Body of pancreas (tissue), 4 donors: ENCODE measurements at regions not wholly inside any gene's neighbourhood (a gene's known extent, or its start where the extent isn't known, plus 50 kb on each side); places are given as distances from the start of the nearest gene placed in this dataset.

Experiments used
- POLR2A ChIP-seq, 3 donors: fragments of 450-650 bp; IDR thresholded peaks; one replicate each; pipeline ENCODE4 v1.6.1; 2016; ENCODE audit warnings: antibody characterized with exemption in 3 of 3, mild to moderate bottlenecking in 2 of 3
- TF ChIP-seq, protein P1 (sequence below), 7 experiments: fragments of 450-650 bp in 4 of 7; fragments of 200-600 bp in 3 of 7; sonication (generic) in 3 of 7; IDR thresholded peaks; one replicate each; pipeline ENCODE4 v1.5.1; 2016 to 2019; ENCODE audit warnings: antibody characterized with exemption in 7 of 7

- no peak for TF ChIP-seq POLR2A (IDR thresholded peaks at IDR 0.05)
- TF ChIP-seq, protein P1, sequence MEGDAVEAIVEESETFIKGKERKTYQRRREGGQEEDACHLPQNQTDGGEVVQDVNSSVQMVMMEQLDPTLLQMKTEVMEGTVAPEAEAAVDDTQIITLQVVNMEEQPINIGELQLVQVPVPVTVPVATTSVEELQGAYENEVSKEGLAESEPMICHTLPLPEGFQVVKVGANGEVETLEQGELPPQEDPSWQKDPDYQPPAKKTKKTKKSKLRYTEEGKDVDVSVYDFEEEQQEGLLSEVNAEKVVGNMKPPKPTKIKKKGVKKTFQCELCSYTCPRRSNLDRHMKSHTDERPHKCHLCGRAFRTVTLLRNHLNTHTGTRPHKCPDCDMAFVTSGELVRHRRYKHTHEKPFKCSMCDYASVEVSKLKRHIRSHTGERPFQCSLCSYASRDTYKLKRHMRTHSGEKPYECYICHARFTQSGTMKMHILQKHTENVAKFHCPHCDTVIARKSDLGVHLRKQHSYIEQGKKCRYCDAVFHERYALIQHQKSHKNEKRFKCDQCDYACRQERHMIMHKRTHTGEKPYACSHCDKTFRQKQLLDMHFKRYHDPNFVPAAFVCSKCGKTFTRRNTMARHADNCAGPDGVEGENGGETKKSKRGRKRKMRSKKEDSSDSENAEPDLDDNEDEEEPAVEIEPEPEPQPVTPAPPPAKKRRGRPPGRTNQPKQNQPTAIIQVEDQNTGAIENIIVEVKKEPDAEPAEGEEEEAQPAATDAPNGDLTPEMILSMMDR (IDR thresholded peaks at IDR 0.05): no peak
Measured at GRCh38 chr7:106806556-106806955, 58.5 kb upstream of the PIK3CG start.
